ENCODE measurements at regions not wholly inside any gene's neighbourhood (a gene's known extent, or its start where the extent isn't known, plus 50 kb on each side); places are given as distances from the start of the nearest gene placed in this dataset.

GRCh38 chr7:25863005-25863728 lies 288.8 kb upstream of the NFE2L3 start:
- no peak for TF ChIP-seq CTCF (IDR thresholded peaks at IDR 0.05)
- TF ChIP-seq EP300 (IDR thresholded peaks at IDR 0.05): no peak
- no peak for TF ChIP-seq POLR2A (IDR thresholded peaks at IDR 0.05)
- TF ChIP-seq POLR2AphosphoS5 (IDR thresholded peaks at IDR 0.05): peak; percentile 7

Measured in gastroesophageal sphincter (tissue), 3 donors.